HG03558 (cell line): ENCODE measurements at regions not wholly inside any gene's neighbourhood (a gene's known extent, or its start where the extent isn't known, plus 50 kb on each side); places are given as distances from the start of the nearest gene placed in this dataset.

Source experiments
- ATAC-seq: cut with Tn5 transposase; IDR thresholded peaks from one replicate; pipeline ENCODE4 v1.9.1; 2021; ENCODE audit warnings: moderate number of reproducible peaks; ENCODE audit not compliant: unreplicated experiment; ENCODE audit errors: extremely low read depth

DNA sequence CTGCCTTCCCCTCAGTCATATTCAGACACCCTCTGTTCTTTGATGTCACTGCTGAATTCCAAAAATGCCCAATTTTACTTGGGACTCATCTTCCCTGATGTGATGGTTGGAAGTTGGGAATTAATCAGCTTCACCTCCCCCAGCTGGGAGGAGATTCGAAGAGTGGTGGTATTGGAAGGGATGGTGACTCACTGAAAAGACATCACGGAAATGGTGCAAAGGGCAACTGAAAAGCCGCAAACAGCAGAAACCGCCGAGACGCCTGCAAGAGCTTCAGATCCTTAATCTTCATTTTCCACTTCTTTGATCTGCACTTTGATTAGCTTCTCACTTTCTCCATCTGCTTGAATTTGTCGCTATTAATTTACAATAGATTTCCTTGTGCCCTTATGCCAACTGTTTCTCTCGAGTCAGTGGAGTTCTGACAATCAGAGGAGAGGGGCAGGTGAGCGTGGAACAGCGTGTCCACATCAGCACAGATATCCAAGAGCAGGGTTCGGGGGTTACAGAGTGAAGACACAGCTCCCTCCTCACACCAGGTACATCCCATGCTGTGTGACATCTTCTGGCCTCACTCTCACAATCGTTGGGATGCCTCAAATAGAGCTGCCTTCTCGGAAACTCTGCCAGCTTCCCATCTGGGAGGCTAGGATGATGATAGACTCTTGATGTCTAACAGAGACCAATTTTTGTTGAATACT, 325.4 kb downstream of the BRD1 start:
- ATAC-seq = no peak

DNA sequence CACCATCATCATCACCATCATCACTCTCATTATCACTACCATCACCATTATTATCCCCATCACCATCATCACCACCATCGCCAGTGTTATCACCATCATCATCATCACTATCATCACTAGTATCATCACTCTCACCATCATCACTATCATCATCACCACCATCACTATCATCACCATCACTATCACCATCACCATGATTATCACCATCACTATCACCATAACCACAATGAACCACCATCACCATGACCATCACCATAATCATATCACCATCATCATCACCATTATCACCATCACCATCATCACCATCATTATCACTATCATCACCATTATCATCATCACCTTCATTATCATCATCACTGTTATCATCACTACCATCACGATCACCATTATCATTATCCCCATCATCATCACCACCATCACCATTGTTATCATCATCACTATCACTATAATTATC, 326.7 kb downstream of the BRD1 start:
- ATAC-seq = no peak

DNA sequence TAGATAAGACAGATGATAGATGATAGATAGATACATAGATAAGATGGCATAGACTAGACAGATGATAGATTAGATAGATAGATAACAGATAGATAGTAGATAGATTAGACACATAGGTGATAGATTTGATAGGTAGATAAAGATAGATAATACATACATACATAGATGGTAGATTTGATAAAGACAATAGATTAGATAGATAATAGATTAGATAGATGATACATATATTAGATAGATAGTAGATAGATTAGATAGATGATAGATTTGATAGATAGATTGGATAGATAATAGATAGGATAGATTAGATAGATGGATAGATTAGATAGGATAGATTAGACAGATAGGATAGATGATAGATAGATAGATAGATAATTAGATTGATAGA, 327.6 kb downstream of the BRD1 start:
- ATAC-seq = no peak

DNA sequence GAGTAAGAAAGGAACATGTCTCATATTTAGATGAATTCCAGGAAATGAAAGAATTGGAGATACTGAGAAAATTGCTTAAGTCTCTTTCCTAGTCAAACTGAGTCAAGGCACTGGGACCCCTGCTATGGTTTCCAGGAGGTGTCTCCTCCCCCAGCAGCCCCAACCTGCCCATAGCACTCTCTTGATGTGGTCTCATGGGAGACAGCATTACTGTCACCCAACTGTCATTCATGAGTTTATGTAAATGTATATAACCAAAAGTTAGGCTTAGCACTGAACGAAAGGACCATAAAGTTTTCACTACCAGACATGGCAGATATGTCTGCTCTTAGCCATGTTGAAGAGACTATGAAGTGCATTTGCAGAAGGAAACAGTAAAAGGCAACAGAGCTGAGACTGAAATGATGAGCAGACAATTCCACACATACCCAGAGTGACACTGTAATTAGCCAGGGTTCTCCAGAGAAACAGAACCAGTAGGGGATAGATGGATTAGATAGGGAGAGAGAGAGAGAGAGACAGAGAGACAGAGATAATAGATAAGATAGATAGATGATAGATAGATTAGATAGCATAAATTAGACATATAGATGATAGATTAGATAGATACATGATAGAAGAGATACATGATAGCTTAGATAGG, 328.1 kb downstream of the BRD1 start:
- no peak for ATAC-seq

DNA sequence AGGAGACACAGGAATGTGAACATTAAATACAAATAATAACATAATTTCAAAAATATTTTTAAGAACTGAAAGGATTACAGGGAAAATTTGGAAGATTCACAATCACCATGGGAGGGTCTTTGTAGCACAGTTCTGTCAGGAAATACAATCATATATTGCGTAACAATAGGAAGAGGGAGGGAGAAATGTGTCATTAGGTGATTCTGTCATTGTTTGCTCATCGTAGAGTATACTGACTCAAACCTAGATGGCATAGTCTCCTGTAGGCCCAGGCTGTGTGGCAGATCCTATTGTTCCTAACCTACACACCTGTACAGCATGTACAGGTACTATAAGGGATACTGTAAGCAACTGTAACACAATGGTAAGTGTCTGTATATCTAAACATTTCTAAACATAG, 330.4 kb downstream of the BRD1 start:
- no peak for ATAC-seq

DNA sequence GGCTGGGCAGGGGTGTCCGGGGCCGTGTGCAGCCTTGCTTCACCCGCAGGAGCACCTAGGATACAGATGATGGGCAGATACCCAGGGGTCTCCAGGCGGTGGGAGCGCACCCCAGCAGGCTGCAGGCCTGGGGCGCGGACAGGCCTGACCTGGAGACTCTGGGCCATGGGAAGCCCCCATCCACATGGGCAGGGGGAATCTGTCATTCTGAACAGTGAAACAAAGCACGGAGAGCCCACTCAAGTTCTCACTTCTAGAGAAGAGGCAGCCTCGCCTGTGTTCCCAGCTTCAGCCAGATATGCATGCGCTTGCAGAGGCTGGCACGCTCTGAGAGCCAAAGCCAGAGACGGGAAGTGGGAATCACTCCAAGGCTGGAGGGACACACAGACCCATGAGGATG, 333.1 kb downstream of the BRD1 start:
- ATAC-seq = no peak

DNA sequence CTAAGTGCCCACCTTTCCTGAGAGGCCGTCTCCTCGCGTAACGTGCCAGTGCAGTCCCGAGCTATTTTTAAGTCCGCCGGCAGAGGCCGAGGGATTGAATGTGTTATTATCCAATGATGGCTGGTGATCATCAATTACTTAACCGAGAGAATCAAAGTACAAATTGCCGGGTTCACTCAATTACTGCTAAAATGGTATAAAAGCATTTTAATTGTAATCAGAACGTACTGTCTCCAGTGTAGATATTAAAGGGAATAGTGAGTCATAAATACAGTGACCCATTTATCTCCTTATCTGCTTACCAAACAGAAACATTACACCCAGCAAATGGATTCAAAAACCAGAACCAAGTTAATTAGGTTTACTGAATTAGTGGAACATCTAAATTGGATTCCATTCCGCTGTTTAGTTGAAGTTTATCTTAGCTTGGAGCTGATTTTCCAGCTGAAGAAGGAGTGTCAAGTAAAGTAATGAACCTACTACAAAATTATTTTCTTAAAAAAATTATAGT, 334.9 kb downstream of the BRD1 start:
- no peak for ATAC-seq

DNA sequence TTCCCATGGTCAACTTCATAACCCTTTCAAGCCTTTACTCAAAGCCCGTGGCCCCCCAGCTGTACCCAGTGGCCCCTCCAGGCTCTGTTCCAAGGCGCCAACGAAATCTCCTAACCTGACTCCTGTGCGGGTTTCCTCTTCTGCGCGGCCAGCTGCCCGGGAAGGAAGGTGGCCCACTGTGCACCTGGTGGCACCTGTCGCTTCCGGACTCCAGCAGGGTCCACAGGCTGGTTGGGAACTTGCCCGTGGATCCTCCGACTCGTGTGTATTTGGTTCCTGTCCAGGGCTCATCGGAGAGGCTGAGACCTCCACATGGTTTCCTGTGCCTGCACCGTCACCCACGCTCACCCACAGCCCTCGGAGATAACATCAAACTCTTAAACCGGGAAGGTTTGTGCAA, 335.4 kb downstream of the BRD1 start:
- ATAC-seq = no peak

DNA sequence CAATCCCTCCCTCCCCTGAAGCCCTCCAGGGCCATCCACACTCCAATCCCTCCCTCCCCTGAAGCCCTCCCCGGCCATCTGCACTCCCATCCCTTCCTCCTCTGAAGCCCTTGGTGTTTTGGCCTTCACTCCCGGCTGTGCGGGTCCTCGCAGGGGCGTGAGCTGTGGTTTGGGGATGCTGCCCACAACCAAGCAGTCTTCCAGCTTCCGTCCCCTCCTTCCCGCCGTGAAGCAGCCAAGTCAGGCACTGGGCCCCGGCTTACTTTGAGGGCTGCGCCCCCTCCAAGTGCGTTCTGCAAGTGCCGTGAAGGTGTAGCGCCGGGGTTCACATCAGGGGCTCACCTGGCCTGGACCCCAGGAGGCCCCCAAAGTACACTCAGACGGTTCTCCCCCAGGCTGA, 335.9 kb downstream of the BRD1 start:
- ATAC-seq = no peak

DNA sequence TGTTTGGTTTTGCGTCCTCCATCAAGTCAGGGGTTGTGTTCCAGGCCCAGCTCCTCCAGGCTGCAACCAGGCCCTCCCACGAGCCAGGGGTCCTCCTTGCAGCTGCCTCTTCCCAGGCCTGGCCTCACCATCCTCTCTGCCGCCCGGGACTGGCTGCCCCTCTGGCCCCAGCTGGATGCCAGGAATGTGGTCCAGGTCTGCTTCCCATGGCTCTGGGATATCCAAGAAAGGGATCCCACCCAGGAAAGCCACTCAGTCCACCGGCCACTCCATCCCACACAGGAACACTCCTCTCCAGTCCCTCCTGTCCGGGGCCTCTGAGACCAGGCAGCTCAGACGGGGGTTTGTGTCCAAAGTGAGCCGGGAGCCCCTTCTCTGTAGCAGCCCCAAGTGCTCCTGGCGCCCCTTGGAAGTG, 336.4 kb downstream of the BRD1 start:
- no peak for ATAC-seq

DNA sequence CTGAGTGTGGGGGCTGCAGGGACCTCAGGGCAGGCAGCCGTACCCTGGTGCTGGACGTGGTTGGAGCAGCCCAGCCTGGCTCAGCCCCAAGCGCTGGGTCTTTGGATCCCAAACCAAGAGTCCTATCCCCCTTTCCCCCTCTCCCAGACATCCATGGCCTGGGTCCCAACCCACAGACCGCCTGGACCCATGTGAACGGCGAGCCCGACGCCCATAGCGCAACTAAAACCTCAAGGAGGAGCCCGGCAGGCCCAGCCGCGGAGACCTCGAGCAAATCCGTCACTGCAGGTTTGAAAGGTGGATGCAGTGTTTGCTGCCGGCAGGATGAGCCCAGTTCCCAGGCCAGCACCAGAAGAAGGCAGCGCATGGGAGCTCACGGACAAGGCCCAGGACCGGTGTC, 337.0 kb downstream of the BRD1 start:
- no peak for ATAC-seq

DNA sequence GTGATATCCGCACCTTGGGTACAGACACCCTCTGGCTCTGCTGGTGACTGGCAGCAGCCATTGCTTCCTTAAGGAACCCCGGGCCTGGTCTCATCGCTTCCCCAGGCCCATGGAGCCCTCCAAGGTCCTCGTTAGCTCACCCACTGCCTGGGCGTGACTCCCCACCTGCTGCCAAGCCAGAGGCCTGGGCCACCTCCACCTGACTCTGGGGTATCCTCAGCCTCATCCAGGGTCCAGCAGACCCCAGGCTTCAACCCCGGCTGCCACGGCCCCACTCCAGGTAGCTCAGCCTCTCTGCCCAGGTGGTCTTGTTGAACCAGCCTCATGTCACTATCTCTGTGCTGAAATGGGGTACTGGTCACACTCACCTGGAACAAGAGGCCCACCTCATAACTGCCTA, 337.9 kb downstream of the BRD1 start:
- ATAC-seq = no peak

DNA sequence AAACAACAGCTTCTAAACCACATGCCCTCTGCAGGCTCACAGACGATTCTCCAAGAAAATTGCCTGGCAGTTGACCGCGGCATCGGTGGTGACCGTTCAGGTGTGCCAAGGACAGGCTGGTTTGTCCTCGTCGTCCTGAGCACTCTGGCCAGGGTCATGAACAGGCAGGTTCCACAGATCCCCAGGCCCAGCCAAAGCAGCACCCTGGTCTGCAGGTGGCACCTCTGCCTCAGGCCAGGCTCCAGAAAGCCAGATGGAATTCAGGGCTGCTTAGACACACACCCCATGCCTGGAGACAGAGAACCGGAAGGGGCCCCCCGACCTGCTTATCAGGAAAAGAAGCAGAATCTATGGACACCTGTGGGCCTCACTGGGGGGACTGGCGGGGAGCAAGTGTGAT, 338.7 kb downstream of the BRD1 start:
- no peak for ATAC-seq

DNA sequence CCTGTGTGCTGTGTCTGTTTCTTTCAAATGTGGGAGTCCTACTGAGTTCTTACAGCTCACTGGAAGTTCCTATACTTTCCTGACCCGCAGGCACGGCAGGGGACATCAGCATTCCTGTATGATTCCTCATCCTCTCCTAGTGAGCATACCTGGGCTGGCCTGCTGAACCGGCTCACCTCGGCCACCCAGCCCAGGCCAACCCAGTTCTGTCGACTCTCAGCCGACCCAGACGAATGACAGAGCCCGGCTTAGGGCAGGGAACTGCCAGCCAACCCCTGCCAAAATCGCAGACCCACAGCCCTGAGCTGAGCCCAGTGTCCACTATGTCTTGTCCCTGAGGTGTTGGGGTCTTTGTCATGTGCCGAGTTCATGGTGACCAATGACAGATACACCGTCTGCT, 339.7 kb downstream of the BRD1 start:
- ATAC-seq = no peak

DNA sequence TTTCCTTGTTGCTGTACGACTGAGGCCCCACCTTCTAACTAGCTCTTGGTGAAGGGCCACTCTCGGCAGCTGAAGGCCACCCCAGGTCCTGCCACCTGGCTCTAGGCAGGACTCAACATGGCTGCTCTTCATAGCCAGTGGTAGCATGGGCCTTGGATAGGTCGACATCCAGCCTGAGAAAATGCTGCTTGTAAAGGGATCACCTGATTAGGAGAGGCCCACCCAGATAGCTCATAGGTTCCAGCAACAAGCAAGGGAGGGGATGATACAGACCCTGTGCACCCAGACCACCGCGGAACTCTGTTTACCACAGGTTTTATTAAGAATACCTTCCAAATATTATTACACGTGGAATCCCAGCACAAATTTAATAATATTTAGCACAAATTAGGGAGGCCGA, 341.4 kb downstream of the BRD1 start:
- ATAC-seq = no peak

DNA sequence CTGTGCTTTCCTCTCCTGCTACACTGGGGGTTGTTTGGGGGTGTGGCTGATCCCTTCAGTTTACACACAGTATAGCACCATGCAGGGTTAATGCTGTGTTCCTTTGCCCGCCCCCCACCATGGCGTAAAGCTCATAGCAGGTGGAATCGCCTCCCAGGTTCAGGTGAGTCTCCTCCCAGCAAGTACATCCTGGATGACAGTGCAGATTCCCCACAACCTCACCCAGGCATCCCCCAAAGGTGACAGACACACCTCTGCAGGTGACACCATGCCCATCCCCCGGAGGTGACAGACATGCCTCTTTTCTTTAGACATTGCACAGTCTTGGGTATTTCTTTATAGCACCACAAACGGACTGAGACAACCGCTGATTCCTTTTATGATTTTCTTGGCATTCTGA, 343.7 kb downstream of the BRD1 start:
- ATAC-seq = no peak

DNA sequence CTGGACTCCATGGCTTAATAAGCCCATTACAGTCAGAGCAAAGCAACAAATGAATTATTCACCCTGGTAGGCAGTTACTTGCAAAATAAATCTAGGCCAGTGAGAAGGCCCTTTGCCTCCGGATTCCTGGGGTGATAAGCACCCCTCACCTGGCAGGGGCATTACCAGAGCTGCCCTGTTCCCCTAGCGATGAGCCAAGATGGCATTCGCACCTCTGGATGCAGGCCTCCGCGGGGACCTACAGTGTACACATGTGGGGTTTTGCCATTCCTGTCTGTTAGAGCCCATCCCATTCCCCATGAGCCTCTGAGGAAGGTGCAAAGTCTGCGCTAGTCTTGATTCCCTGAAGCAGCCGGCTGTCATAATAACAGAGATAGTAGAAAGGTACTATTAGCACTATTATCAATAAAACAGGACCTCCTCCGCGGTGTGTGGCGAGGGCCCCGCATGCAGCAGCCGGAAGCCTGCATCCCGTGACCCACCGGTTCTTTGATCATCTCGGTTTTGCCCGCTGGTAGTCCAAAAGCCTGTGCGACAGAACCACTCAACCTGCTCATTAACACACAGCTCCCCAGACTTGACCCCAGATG, 344.3 kb downstream of the BRD1 start:
- no peak for ATAC-seq

DNA sequence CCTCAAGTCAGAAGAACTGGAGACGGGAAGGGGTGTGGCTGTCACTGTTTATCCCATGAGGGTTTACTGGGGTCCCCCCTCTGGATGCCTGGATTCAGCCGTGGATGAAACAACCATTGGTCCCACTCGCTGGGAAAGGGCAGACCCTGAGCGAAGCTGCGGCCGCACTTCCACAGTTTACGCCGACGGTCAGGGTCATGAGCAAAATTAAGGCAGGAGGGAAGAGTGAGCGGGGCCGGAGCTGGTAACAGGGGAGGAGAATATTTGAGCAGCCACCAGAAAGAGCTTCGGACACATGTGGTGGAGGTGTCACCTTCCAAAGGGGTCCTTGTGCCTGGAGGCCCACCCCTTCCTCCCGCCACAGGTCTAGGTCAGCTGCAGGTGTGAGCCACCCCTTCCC, 344.9 kb downstream of the BRD1 start:
- ATAC-seq = no peak

DNA sequence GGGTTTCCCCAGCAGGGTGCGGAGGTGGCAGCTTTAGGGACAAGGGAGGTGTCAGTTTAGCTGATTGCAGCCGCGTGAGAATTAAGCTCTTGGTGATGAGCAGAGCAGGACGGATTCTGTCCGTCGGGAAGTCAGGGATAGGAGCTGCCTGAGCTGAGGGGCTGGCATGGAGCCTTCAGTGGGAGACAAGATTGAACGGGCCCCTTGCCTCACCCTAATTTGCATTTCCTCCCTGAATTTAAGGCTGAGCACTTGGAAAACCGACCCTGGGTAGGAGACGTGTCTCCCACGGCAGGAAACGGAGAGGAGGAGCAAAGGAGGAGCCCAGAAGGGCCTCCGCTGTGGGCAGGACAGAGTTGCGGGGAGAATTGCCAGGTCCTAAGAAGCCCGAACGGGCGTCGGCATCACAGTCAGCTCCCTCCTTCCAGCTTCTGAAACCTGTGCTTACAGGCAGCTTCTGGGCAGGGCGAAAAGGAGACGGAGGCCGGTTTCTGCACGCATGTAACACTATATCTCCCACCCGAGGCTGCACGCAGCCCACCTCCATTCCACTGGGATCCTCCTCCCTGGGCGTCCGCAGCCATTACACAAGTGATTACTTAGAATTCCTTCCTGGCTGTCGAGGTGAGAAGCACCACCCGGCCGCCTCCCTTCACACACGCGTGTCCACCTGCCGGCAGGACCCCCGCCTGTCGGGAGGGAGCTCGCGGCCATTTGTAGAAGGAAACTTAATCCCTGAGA, 345.8 kb downstream of the BRD1 start:
- no peak for ATAC-seq

DNA sequence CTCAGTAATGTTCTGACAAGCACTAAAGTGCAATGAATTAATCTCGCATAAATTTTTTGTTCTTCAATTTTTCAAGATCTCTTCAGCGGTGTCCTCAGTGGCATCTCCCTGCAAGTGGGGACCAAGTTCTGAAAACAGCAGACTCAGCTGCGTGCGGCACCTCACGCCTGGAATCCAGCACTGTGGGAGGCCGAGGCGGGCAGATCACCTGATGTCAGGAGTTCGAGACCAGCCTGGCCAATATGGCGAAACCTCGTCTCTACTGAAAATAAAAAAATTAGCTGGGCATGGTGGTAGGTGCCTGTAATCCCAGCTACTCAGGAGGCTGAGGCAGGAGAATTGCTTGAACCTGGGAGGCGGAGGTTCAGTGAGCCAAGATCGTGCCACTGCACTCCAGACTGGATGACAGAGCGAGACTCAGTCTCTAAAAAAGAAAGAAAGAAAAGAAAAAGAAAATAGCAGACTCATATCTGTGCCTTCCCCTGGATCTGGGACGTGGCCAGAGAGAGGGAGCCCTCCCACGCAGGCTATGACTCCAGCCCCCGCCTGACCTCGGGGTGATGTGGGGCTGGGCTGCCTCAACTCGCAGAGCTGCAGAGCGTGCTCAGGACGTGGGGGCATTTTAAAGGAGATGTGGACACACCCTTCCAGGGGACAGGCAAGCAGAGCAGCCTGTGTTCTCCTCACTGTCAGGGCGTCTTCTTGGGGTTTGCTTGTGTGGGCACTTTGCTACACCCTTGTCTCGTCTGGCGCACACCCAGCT, 346.6 kb downstream of the BRD1 start:
- ATAC-seq = no peak
